HFFc6 (cell line): ENCODE measurements at regions not wholly inside any gene's neighbourhood (a gene's known extent, or its start where the extent isn't known, plus 50 kb on each side); places are given as distances from the start of the nearest gene placed in this dataset.

Experiments
- DNase-seq: peaks from one replicate; pipeline ENCODE4 v3.0.0-alpha.2; 2018
- H3K27ac Mint-ChIP-seq: 2 replicates; pipeline ENCODE4 v1.8.0; 2020; ENCODE audit warnings: mild to moderate bottlenecking, mixed read lengths
- H3K27me3 Mint-ChIP-seq: 2 replicates; pipeline ENCODE4 v1.8.0; 2021; ENCODE audit warnings: mild to moderate bottlenecking, moderate library complexity, mixed read lengths; ENCODE audit not compliant: insufficient read depth
- H3K36me3 Mint-ChIP-seq: 2 replicates; pipeline ENCODE4 v1.8.0; 2021; ENCODE audit warnings: low read depth, mixed read lengths
- H3K4me1 Mint-ChIP-seq: 2 replicates; pipeline ENCODE4 v1.8.0; 2020; ENCODE audit warnings: low read depth, mixed read lengths
- H3K4me3 Mint-ChIP-seq: 2 replicates; pipeline ENCODE4 v1.8.0; 2020; ENCODE audit warnings: mild to moderate bottlenecking, moderate library complexity, mixed read lengths
- H3K9me3 Mint-ChIP-seq: 2 replicates; pipeline ENCODE4 v1.8.0; 2020; ENCODE audit warnings: mild to moderate bottlenecking, mixed read lengths
- TF ChIP-seq, protein P1 (sequence below): fragments of 200-600 bp; sonication (generic); IDR thresholded peaks from 2 replicates; pipeline ENCODE4 v1.5.0; 2021; ENCODE audit warnings: antibody characterized with exemption, mild to moderate bottlenecking

DNA sequence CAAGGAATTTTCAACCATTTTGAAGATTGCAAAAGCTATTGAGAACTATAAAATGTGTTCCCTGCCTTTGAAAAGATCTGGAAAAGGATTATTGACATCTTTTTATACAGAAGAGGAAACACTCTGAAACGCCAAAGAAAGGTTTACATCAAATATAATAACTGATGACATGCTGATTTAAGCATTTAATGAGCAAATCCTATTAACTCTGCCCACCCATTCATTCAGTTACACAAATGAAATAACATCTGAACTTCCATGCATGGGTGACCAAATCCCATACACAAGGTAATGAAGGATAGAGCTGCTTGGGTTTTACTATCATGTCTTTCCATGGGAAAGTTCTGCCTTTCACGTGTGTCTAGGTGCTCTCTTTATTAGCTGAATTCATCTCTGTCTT lies 589.4 kb upstream of the WWC1 start:
- H3K4me1 Mint-ChIP-seq, result peaks cover 63% of the 10 kb centered on the region
- H3K27ac Mint-ChIP-seq, result peak overlapping the region; percentile 98; the same call in 1 of the 2 replicates
- H3K9me3 Mint-ChIP-seq, result no peaks in the 10 kb centered on the region
- no peak overlapping the region for H3K4me3 Mint-ChIP-seq
- no peaks in the 10 kb centered on the region for H3K27me3 Mint-ChIP-seq
- H3K36me3 Mint-ChIP-seq, result peaks cover 3% of the 10 kb centered on the region
- TF ChIP-seq, protein P1, sequence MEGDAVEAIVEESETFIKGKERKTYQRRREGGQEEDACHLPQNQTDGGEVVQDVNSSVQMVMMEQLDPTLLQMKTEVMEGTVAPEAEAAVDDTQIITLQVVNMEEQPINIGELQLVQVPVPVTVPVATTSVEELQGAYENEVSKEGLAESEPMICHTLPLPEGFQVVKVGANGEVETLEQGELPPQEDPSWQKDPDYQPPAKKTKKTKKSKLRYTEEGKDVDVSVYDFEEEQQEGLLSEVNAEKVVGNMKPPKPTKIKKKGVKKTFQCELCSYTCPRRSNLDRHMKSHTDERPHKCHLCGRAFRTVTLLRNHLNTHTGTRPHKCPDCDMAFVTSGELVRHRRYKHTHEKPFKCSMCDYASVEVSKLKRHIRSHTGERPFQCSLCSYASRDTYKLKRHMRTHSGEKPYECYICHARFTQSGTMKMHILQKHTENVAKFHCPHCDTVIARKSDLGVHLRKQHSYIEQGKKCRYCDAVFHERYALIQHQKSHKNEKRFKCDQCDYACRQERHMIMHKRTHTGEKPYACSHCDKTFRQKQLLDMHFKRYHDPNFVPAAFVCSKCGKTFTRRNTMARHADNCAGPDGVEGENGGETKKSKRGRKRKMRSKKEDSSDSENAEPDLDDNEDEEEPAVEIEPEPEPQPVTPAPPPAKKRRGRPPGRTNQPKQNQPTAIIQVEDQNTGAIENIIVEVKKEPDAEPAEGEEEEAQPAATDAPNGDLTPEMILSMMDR, result no peak
- no peak for DNase-seq

DNA sequence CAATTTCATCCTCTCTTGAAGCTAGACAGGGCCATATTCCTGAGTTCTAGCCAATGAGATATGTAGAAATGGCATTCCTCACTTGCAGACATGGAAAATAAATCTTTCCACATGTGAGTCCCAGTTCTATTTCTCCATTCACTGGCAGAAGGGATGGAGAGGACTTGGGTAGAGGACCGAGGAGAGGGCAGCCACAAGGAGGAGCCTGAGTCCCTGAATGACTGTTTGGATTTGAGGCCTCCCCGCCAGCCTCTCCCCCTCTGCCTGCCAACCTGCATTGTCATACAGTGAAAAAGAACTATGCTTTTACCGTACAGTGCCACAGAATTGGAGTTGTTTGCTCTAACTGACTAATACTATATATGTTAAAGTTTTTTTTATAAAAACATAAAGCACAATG lies 583.0 kb upstream of the WWC1 start:
- Mint-ChIP-seq H3K4me1 (peaks cover 11% of the 10 kb centered on the region; the same call in 1 of the 2 replicates), H3K27ac (no peak overlapping the region), H3K9me3 (no peaks in the 10 kb centered on the region), H3K36me3 (no peaks in the 10 kb centered on the region), H3K27me3 (no peaks in the 10 kb centered on the region; the same call in 1 of the 2 replicates), H3K4me3 (no peak overlapping the region)
- TF ChIP-seq, protein P1, result peak; percentile 17; the same call in 1 of the 2 replicates
- no peak for DNase-seq

DNA sequence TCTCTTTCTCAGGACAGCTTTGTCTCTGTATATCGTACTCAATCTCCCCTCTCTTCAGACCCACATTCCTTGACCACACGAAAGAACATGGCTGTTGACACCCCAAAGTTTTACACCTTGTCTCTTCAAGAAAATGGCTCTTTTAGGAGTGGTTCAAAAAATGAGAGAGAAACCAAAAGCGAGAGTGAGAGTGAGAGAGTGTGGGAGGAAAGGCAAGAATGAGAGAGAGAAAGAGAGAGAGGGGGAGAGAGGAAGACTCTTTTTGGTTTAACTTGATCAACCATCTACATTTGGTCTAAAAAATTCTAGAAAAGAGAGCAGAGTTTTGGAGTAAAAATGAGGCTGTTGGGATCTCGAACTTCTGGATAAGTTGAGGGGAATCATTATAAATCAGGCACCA lies 581.8 kb upstream of the WWC1 start:
- Mint-ChIP-seq H3K36me3 (no peaks in the 10 kb centered on the region), H3K4me1 (peaks cover 12% of the 10 kb centered on the region; the same call in 1 of the 2 replicates), H3K9me3 (no peaks in the 10 kb centered on the region), H3K4me3 (no peak overlapping the region), H3K27me3 (no peaks in the 10 kb centered on the region; the same call in 1 of the 2 replicates), H3K27ac (no peak overlapping the region)
- TF ChIP-seq, protein P1, result no peak
- DNase-seq, result no peak

DNA sequence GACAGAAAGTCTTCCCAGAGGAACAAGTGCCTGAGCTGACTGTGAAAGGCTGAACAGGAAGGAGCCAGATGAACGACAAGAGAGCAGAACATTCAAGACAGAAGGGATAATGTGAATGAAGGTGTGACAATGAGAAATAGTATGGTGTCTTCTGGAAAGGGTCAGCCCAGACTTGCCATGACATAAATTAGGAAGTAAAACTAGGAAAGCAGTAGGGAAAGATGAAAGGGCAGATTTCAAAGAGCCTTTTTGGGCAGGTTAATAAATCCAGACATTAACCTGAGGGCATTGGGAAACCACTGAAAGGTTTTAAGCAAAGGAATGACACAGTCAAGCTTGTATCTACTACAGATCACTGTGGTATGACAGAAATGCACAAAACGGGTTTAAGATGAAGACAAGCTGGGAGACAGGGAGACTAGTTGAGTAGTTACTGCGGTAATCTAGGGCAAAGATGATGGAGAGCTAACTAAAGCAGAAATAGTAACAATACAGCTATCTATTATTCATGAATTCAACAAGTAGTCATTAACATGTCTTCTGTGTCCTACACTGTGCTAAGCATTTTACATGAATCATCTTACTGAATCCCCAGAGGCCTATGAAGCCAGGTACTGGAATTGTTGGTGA lies 580.9 kb upstream of the WWC1 start:
- Mint-ChIP-seq H3K4me3 (no peak overlapping the region), H3K9me3 (no peaks in the 10 kb centered on the region), H3K27ac (no peak overlapping the region), H3K27me3 (no peaks in the 10 kb centered on the region; the same call in 1 of the 2 replicates), H3K4me1 (peaks cover 16% of the 10 kb centered on the region), H3K36me3 (no peaks in the 10 kb centered on the region)
- DNase-seq, result peak; percentile 55
- TF ChIP-seq, protein P1, result no peak

GRCh38 chr5:167712986-167713585 lies 578.4 kb upstream of the WWC1 start:
- Mint-ChIP-seq H3K4me1 (peaks cover 35% of the 10 kb centered on the region), H3K36me3 (no peaks in the 10 kb centered on the region), H3K9me3 (no peaks in the 10 kb centered on the region), H3K4me3 (no peak overlapping the region), H3K27me3 (no peaks in the 10 kb centered on the region; the same call in 1 of the 2 replicates), H3K27ac (no peak overlapping the region)
- TF ChIP-seq, protein P1, result no peak
- no peak for DNase-seq
